DOHH2 (cell line): ENCODE measurements at regions not wholly inside any gene's neighbourhood (a gene's known extent, or its start where the extent isn't known, plus 50 kb on each side); places are given as distances from the start of the nearest gene placed in this dataset.

ENCODE experiments used
- CTCF ChIP-seq: fragments of 200-600 bp; sonication (generic); IDR thresholded peaks from one replicate; pipeline ENCODE4 v1.5.1; 2014; ENCODE audit warnings: antibody characterized with exemption, mild to moderate bottlenecking, low read depth, low read length; ENCODE audit not compliant: poor library complexity, severe bottlenecking
- EZH2phosphoT487 ChIP-seq: fragments of 200-600 bp; sonication (generic); IDR thresholded peaks from 2 replicates; pipeline ENCODE4 v1.6.1; 2017; ENCODE audit warnings: borderline replicate concordance, mild to moderate bottlenecking, antibody characterized with exemption, low read length, moderate library complexity, mixed read lengths

GRCh38 chr3:110568246-110568645 lies 503.4 kb upstream of the NECTIN3 start:
- TF ChIP-seq CTCF (no peak), EZH2phosphoT487 (no peak)
